Sigmoid colon (tissue), 6 donors: ENCODE measurements at regions not wholly inside any gene's neighbourhood (a gene's known extent, or its start where the extent isn't known, plus 50 kb on each side); places are given as distances from the start of the nearest gene placed in this dataset.

Source experiments
- DNase-seq: peaks from one replicate; pipeline ENCODE4 v3.0.0-alpha.2; 2019
- H3K27ac ChIP-seq, 4 donors: fragments of 200-600 bp; sonication (generic); one replicate each; pipeline ENCODE4 v1.5.1; 2016 to 2019; ENCODE audit warnings: mild to moderate bottlenecking in 1 of 4
- H3K27me3 ChIP-seq, 3 donors: fragments of 200-600 bp; sonication (generic); one replicate each; pipeline ENCODE4 v1.5.1; 2019; ENCODE audit warnings: mild to moderate bottlenecking in 1 of 3
- H3K36me3 ChIP-seq, 4 donors: fragments of 200-600 bp; sonication (generic); one replicate each; pipeline ENCODE4 v1.5.1; 2016 to 2019
- H3K4me1 ChIP-seq, 4 donors: fragments of 200-600 bp; sonication (generic); one replicate each; pipeline ENCODE4 v1.5.1; 2017 to 2019
- H3K4me3 ChIP-seq, 4 donors: fragments of 200-600 bp; sonication (generic); one replicate each; pipeline ENCODE4 v1.5.1; 2017 to 2019; ENCODE audit warnings: mild to moderate bottlenecking in 2 of 4, moderate library complexity in 1 of 4
- H3K9me3 ChIP-seq, 4 donors: fragments of 200-600 bp in 3 of 4; sonication (generic) in 3 of 4; one replicate each; pipeline versions ENCODE4 v1.5.1 to v1.6.1; 2013 to 2019
- EP300 ChIP-seq, 4 donors: sonication (generic); formaldehyde crosslinking; IDR thresholded peaks; one replicate each; pipeline ENCODE4 v1.6.1; 2017; ENCODE audit warnings: antibody characterized with exemption in 4 of 4
- POLR2A ChIP-seq, 2 donors: fragments of 450-650 bp; IDR thresholded peaks; one replicate each; pipeline ENCODE4 v1.6.1; 2016; ENCODE audit warnings: antibody characterized with exemption in 2 of 2, mild to moderate bottlenecking in 2 of 2, moderate library complexity in 2 of 2
- POLR2AphosphoS5 ChIP-seq, 4 donors: sonication (generic); formaldehyde crosslinking; IDR thresholded peaks; one replicate each; pipeline ENCODE4 v1.6.1; 2017; ENCODE audit warnings: antibody characterized with exemption in 4 of 4
- WGBS, 2 donors: extraction: QIAGEN DNeasy Blood & Tissue Kit; methylation state at CpG; one replicate each; pipeline ENCODE4 v1.1.7; 2013; 5-methylcytosine and 5-hydroxymethylcytosine counted together
- intact Hi-C: fragments of 100-400 bp; cut with DNase I; formaldehyde crosslinking; loops from one replicate; pipeline ENCODE4 v1.15.1; 2023
- TF ChIP-seq, protein P1 (sequence below), 4 experiments: fragments of 450-650 bp in 3 of 4; fragments of 200-600 bp in 1 of 4; IDR thresholded peaks; one replicate each; pipeline ENCODE4 v1.5.1; 2016 to 2019; ENCODE audit warnings: antibody characterized with exemption in 4 of 4, mild to moderate bottlenecking in 3 of 4, moderate library complexity in 2 of 4
- donor health status: healthy with polysubstance abuse.
- donor health status: healthy.

DNA sequence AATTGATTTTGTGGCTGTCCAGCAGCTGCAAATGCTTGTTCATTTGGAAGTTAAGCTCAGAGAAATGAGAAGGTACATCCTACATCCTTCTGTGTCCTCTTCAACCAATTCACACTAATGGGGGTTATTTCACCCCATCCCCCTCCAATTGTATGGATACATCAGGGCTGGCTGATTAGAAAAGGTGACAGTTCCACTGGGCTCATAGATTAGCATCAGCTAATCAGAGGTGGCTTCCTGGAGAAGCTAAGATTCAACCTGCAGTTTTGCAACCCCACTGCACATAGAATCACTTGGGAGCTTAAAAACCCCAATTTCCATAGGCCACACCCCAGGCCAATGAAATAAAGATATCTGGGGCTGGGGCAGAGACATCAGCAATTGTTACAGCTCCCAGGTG, 217.7 kb upstream of the TLE3 start:
- intact Hi-C loops: no loop called here
- peaks cover 0 to 30% (median 24%) of the 10 kb centered on the region in 4 donors for H3K4me1 ChIP-seq
- H3K27ac ChIP-seq: no peak overlapping the region
- no peak for DNase-seq
- H3K4me3 ChIP-seq: no peak overlapping the region
- no peaks in the 10 kb centered on the region for H3K9me3 ChIP-seq
- TF ChIP-seq, protein P1, sequence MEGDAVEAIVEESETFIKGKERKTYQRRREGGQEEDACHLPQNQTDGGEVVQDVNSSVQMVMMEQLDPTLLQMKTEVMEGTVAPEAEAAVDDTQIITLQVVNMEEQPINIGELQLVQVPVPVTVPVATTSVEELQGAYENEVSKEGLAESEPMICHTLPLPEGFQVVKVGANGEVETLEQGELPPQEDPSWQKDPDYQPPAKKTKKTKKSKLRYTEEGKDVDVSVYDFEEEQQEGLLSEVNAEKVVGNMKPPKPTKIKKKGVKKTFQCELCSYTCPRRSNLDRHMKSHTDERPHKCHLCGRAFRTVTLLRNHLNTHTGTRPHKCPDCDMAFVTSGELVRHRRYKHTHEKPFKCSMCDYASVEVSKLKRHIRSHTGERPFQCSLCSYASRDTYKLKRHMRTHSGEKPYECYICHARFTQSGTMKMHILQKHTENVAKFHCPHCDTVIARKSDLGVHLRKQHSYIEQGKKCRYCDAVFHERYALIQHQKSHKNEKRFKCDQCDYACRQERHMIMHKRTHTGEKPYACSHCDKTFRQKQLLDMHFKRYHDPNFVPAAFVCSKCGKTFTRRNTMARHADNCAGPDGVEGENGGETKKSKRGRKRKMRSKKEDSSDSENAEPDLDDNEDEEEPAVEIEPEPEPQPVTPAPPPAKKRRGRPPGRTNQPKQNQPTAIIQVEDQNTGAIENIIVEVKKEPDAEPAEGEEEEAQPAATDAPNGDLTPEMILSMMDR (IDR thresholded peaks at IDR 0.05): no peak
- TF ChIP-seq POLR2AphosphoS5 (IDR thresholded peaks at IDR 0.05) (no peak), EP300 (IDR thresholded peaks at IDR 0.05) (no peak), POLR2A (IDR thresholded peaks at IDR 0.05) (no peak)
- no peaks in the 10 kb centered on the region for H3K36me3 ChIP-seq
- H3K27me3 ChIP-seq: no peaks in the 10 kb centered on the region

DNA sequence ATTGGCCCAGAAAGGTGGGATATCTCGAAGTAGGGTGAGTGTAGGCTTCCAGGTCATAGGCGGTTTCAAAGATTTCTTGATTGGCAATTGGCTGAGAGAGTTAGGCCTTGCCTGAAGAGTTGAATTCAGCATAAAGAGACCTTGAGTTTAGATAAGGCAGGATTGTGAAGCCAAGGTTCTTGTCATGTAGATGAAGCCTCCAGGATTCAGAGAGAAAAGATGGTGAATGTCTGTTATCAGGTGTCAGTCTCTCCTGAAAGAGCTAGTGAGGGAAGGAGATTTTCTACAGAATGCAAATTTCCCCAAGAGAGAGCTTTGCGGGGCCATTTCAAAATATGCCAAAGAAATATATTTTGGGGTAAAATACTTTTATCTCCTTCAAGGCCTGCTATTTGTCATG, 217.0 kb upstream of the TLE3 start:
- no peak overlapping the region for H3K27ac ChIP-seq
- H3K4me3 ChIP-seq: no peak overlapping the region
- H3K4me1 ChIP-seq: peaks cover 0 to 22% (median 16%) of the 10 kb centered on the region in 4 donors
- no peaks in the 10 kb centered on the region for H3K9me3 ChIP-seq
- H3K36me3 ChIP-seq: no peaks in the 10 kb centered on the region
- no peak for DNase-seq
- TF ChIP-seq EP300 (IDR thresholded peaks at IDR 0.05) (no peak), POLR2AphosphoS5 (IDR thresholded peaks at IDR 0.05) (no peak), POLR2A (IDR thresholded peaks at IDR 0.05) (no peak)
- TF ChIP-seq, protein P1 (IDR thresholded peaks at IDR 0.05): no peak
- H3K27me3 ChIP-seq: no peaks in the 10 kb centered on the region
- intact Hi-C loops: no loop called here
- 95 to 97% methylated on average over 3 of the region's 3 CpGs for WGBS, 2 donors

DNA sequence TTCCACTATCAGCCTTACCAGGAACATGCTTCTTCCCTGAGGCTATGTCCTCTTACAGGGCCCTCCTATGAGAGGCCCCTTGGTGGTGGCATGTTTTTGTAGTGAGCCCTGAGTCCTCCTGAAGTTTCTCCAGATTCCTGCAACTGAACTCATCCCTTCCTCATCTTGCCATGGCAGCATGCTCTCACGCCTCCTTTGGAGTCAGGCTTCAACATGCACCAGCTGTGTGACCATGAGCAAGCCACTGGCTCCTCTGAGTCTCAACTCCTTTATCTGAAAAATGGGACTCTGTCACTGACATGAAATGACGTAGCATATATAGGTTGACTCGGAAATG, 216.3 kb upstream of the TLE3 start:
- DNase-seq: no peak
- no peaks in the 10 kb centered on the region for H3K27me3 ChIP-seq
- H3K4me3 ChIP-seq: no peak overlapping the region
- H3K36me3 ChIP-seq: no peaks in the 10 kb centered on the region
- H3K27ac ChIP-seq: no peak overlapping the region
- WGBS, 2 donors: 96 to 99% methylated on average over 3 of the region's 3 CpGs
- TF ChIP-seq POLR2AphosphoS5 (IDR thresholded peaks at IDR 0.05) (no peak), POLR2A (IDR thresholded peaks at IDR 0.05) (no peak), EP300 (IDR thresholded peaks at IDR 0.05) (no peak)
- TF ChIP-seq, protein P1 (IDR thresholded peaks at IDR 0.05): no peak
- intact Hi-C loops: no loop called here
- H3K9me3 ChIP-seq: no peaks in the 10 kb centered on the region
- peaks cover 0 to 15% (median 9%) of the 10 kb centered on the region in 4 donors for H3K4me1 ChIP-seq

DNA sequence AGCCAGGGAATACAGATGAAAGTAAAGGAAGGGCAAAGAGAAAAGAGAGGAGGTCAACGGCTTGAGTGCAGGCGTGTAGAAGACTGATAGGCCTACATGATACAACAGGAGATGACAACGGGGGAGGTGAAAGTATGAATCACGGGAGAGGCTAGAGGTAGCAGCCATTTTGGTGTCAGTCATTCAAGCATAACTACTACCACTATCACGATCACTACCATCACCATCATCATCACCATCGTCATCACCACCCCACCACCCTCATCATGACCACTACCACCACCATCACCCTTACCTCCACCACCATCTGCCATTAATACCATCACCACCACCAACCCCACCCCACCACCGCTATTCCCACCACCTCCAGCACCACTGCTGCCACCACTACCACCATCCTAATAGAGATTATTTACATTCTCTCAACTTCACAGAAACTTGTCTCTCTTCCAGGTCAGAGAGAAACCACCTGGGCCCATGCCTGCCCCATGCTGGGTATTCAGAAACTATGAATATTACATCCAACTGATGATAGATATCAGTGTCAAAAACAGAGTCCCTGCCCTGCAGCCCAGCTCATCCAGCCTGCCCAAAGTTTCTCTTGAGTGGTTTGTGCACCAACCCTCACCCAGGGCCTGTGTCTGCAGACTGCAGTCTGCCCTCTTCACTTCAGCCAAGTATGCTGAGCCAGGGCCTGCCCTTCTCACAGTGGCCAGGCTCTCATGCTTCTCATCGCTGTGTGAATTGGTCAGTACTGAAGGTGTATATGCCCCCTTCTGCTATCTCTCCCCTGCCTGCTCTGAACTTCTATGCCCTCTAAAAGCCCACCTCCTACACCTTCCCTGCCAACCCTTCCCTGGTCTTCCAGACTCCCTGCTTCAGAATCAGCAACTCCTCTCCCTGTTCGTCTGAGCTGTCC, 215.6 kb upstream of the TLE3 start:
- no peaks in the 10 kb centered on the region for H3K27me3 ChIP-seq
- H3K27ac ChIP-seq: no peak overlapping the region
- H3K36me3 ChIP-seq: no peaks in the 10 kb centered on the region
- intact Hi-C loops: no loop called here
- DNase-seq: no peak
- H3K4me3 ChIP-seq: no peak overlapping the region
- 94 to 96% methylated on average over 9 of the region's 9 CpGs for WGBS, 2 donors
- peaks cover 0 to 9% (median 3%) of the 10 kb centered on the region in 4 donors for H3K4me1 ChIP-seq
- no peaks in the 10 kb centered on the region for H3K9me3 ChIP-seq
- no peak for TF ChIP-seq POLR2A (IDR thresholded peaks at IDR 0.05)
- TF ChIP-seq POLR2AphosphoS5 (IDR thresholded peaks at IDR 0.05): no peak
- TF ChIP-seq EP300 (IDR thresholded peaks at IDR 0.05): no peak
- TF ChIP-seq, protein P1 (IDR thresholded peaks at IDR 0.05): no peak
